Nucleus accumbens (tissue), 56 donors: ENCODE measurements at regions not wholly inside any gene's neighbourhood (a gene's known extent, or its start where the extent isn't known, plus 50 kb on each side); places are given as distances from the start of the nearest gene placed in this dataset.

ENCODE experiments used
- DNase-seq, 56 donors: peaks; one replicate each; lab custom pipeline; 2025; lab: John Stamatoyannopoulos, UW

- DNase-seq: no peak
Observed at GRCh38 chr6:3643921-3644738, 107.4 kb downstream of the PXDC1 start.

DNA sequence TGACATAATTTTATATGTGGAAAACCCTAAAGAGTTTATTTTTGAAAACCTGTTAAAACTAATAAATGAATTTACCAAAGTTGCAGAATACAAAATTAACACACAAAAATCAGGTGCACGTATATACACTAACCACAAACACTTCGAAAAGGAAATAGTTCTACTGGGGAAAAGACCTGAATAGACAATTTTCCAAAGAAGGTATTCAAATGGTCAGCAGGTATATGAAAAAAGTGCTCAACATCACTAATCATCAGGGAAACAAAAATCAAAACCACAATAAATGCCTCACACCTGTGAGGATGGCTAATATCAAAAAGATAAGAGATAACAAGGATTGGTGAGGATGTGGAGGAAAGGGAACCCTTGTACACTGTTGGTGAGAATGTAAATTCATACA is 110.6 kb downstream of the PXDC1 start:
- DNase-seq: no peak

DNA sequence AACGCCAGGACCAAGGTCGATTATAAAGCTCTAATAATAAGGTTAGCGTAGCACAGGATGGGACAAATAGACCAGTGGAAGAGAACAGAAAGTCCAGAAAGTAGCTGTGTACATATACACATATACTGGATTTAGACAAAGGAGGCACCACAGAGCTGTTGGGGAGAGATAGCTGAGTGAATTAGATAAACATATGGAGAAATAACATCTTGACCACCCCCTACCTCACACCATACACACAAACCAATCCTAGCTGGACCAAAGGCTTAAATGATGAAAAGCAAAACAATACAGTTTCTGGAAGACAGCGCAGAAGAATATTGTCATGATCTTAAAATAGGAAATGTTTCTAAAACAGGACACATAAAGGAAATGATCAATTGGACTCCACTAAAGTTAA is 112.9 kb downstream of the PXDC1 start:
- DNase-seq: no peak

DNA sequence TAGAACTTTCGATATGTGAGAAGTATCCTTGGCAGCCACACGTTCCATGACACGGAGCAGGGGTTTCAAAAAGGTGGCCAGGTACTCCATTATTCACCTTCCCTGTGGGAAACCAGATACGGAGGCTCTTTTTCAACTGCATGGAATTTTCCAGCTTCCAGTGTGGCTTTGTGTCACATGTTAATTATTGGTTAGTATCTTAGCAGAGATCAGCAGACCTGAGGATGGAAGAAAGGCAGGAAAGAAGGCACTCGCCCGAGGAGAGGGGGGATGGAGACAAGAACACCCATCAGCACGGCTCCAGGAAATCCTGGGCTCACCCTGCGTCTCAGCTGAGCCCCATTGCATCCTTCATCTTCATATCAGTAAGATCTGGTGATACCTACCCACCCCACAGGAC is 115.5 kb downstream of the PXDC1 start:
- DNase-seq: no peak

DNA sequence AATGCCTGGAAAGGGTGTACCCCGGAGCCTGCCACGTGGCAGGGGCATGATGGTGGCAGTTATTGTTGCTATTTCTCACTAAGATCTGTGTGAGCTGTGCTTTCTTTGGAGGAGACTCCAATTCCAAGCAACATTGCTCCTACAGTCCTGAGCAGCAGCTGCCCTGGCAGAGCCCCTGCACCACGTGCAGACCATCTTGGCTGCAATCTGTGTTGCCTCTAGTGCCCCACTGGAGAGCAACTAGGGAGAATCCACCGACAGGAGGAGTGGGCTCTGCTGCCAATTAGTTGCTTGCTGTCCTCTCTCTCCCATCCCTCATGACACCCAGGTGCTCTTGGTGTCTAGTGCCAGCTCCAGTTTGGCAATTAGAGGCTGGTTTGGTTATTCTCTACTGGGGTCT is 116.0 kb downstream of the PXDC1 start:
- peak in 22 of 56 donors; percentile 8 to 58 (median 24) for DNase-seq

DNA sequence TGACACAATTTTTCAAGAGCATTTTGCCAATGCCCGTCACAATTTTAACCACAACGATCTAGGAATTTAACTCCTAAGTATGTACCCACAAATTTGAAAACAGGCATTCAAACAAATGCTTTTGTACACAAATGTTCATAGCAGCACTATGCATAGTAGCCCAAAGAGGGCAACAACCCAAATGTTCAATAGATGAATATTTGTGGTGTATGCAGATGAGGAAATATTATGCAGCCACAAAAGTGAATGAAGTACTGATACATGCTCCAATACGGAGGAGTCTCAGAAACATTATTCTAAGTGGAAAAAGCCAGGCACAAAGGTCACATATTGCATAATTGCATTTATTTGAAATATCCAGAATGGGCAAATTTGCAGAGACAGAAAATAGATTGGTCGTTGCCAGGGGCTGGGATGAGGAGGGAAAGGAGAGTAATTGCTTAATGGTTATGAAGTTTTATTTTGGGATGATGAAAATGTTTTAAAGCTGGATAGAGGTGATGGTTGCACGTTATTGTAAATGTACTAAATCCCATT is 117.2 kb downstream of the PXDC1 start:
- no peak for DNase-seq

GRCh38 chr6:3633711-3634110 is 117.8 kb downstream of the PXDC1 start:
- DNase-seq: no peak

DNA sequence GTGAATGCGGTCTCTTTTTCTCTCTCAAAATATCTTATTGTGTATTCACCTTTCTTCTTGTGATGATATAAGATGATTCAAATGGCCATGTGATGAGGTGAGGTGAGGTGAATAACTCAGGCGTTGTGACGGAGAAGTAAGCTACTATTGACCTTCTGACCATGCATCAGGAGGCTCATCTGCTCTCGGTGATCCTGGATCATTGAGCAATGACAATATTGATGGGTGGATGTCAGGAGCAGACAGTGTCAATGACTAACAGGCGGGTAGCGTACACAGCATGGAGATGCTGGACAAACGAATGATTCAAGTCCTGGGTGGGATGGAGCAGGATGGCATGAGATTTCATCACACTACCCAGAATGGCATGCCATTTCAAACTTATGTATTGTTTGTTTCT is 119.6 kb downstream of the PXDC1 start:
- no peak for DNase-seq

- no peak for DNase-seq
Observed at GRCh38 chr6:3631186-3631585, 120.3 kb downstream of the PXDC1 start.

GRCh38 chr6:3630258-3630835 is 121.2 kb downstream of the PXDC1 start:
- no peak for DNase-seq

GRCh38 chr6:3627956-3628835 is 123.3 kb downstream of the PXDC1 start:
- no peak for DNase-seq

DNA sequence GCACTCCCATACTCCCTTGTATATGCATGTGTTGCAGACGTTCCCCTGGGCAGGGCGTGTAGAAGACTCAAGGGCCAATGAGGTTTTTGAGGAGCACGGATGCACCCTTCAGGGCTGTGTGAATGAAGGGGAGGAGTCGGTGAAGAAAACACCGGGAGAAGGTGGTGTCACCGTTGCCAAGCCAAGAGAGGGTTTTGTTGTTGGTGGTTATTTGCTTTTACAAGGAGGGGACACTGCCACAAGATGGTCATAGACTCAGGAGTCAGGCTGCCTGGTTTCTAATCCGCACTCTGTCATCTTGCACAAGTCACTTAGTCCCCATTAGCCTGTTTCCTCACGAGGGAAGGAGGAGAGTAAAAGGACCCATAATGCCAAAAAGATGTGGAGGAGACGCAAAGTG is 124.0 kb downstream of the PXDC1 start:
- no peak for DNase-seq

- no peak for DNase-seq
Observed at GRCh38 chr6:3625980-3626563, 125.4 kb downstream of the PXDC1 start.

GRCh38 chr6:3625149-3625979 is 126.1 kb downstream of the PXDC1 start:
- peak in 1 of 56 donors; percentile 13 for DNase-seq

- DNase-seq: no peak
Observed at GRCh38 chr6:3624250-3625136, 127.0 kb downstream of the PXDC1 start.

GRCh38 chr6:3623451-3624249 is 127.9 kb downstream of the PXDC1 start:
- peak in 6 of 56 donors; percentile 13 to 56 (median 32) for DNase-seq

- DNase-seq: no peak
Observed at GRCh38 chr6:3621411-3621810, 130.1 kb downstream of the PXDC1 start.

DNA sequence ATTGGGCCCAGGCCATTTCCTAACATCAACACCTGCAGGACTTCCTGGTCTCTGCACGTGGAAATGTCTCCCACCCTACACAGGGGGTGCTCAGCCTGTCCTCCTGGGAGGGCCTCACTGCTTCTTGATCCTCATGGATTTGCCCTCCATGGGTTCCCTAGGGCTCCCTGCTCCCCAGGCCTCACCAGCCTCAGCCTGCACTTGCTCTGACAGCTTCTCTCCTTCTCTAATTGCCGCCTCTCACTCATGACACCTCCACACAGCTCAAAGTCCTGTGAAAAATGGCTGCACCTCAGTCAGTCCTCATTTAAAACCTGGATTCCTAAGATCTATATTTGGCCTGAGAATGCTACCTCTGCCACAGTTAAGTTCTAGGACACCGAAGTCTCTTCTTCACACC is 130.6 kb downstream of the PXDC1 start:
- DNase-seq: no peak
